GM23338 (cell line): ENCODE measurements at regions not wholly inside any gene's neighbourhood (a gene's known extent, or its start where the extent isn't known, plus 50 kb on each side); places are given as distances from the start of the nearest gene placed in this dataset.
"Not testable (repeated sequence)": the region's sequence is repeated elsewhere in the genome, so short reads cannot be mapped to it uniquely, and the experiment has no call there.

Experiments
- ATAC-seq: fragments of 200-7000 bp; cut with Tn5 transposase; 3 replicates; pipeline ENCODE4 v1.9.1; 2020
- DNase-seq: peaks from one replicate; pipeline ENCODE4 v3.0.0-alpha.2; 2015; ENCODE audit warnings: low spot score
- H2AFZ ChIP-seq: fragments of 200-600 bp; sonication (generic); 2 replicates; pipeline ENCODE4 v1.8.0; 2016; ENCODE audit warnings: antibody characterized with exemption, mild to moderate bottlenecking, moderate library complexity
- H3F3A ChIP-seq: fragments of 200-600 bp; sonication (generic); replicated peaks from 2 replicates; pipeline ENCODE4 v1.8.0; 2017; ENCODE audit warnings: antibody characterized with exemption, mixed run types, low read depth
- H3K27ac ChIP-seq: fragments of 200-600 bp; sonication (generic); 2 replicates; pipeline ENCODE4 v1.6.1; 2016; ENCODE audit warnings: low read depth
- H3K27me3 ChIP-seq: fragments of 200-600 bp; sonication (generic); 2 replicates; pipeline ENCODE4 v1.8.0; 2016; ENCODE audit warnings: mild to moderate bottlenecking, mixed run types, moderate library complexity; ENCODE audit not compliant: insufficient read depth
- H3K36me3 ChIP-seq: fragments of 200-600 bp; sonication (generic); 2 replicates; pipeline ENCODE4 v1.8.0; 2016; ENCODE audit warnings: mild to moderate bottlenecking; ENCODE audit not compliant: insufficient read depth
- H3K4me1 ChIP-seq: fragments of 200-600 bp; sonication (generic); 2 replicates; pipeline ENCODE4 v1.8.0; 2016; ENCODE audit warnings: mild to moderate bottlenecking, moderate library complexity; ENCODE audit not compliant: insufficient read depth
- H3K4me2 ChIP-seq: fragments of 200-600 bp; sonication (generic); 2 replicates; pipeline ENCODE4 v1.7.1; 2017; ENCODE audit warnings: mixed run types
- H3K4me3 ChIP-seq: fragments of 200-600 bp; sonication (generic); 2 replicates; pipeline ENCODE4 v1.6.1; 2016; ENCODE audit warnings: mixed run types
- H3K79me2 ChIP-seq: fragments of 200-600 bp; sonication (generic); replicated peaks from 2 replicates; pipeline ENCODE4 v1.8.0; 2017; ENCODE audit warnings: mild to moderate bottlenecking; ENCODE audit not compliant: insufficient read depth
- H3K9me2 ChIP-seq: fragments of 200-600 bp; sonication (generic); 2 replicates; pipeline ENCODE4 v1.8.0; 2017; ENCODE audit not compliant: insufficient read depth
- H4K20me1 ChIP-seq: fragments of 200-600 bp; sonication (generic); replicated peaks from 2 replicates; pipeline ENCODE4 v1.8.0; 2017; ENCODE audit warnings: mild to moderate bottlenecking; ENCODE audit not compliant: insufficient read depth
- H3K27ac Mint-ChIP-seq: 2 replicates; pipeline ENCODE4 v1.8.0; 2020; ENCODE audit warnings: inconsistent platforms, mild to moderate bottlenecking, moderate library complexity, mixed read lengths
- H3K27me3 Mint-ChIP-seq: 3 replicates; pipeline ENCODE4 v1.8.0; 2022; ENCODE audit warnings: low read depth, mild to moderate bottlenecking, moderate library complexity, mixed read lengths, inconsistent platforms; ENCODE audit not compliant: insufficient read depth, poor library complexity
- H3K36me3 Mint-ChIP-seq: 3 replicates; pipeline ENCODE4 v1.8.0; 2021; ENCODE audit warnings: low read depth, mild to moderate bottlenecking, inconsistent platforms, moderate library complexity, mixed read lengths
- H3K4me1 Mint-ChIP-seq: 3 replicates; pipeline ENCODE4 v1.8.0; 2020; ENCODE audit warnings: mild to moderate bottlenecking, inconsistent platforms, mixed read lengths
- H3K4me3 Mint-ChIP-seq: 3 replicates; pipeline ENCODE4 v1.8.0; 2021; ENCODE audit warnings: moderate library complexity, mild to moderate bottlenecking, inconsistent platforms, mixed read lengths
- H3K9me3 Mint-ChIP-seq: 3 replicates; pipeline ENCODE4 v1.8.0; 2020; ENCODE audit warnings: moderate library complexity, mild to moderate bottlenecking, inconsistent platforms, mixed read lengths
- EZH2 ChIP-seq: fragments of 200-600 bp; sonication (generic); IDR thresholded peaks from one replicate; pipeline ENCODE4 v1.8.0; 2017; ENCODE audit warnings: antibody characterized with exemption, mild to moderate bottlenecking, low read depth; ENCODE audit not compliant: unreplicated experiment
- EZH2phosphoT487 ChIP-seq: fragments of 200-600 bp; sonication (generic); IDR thresholded peaks from one replicate; pipeline ENCODE4 v1.8.1; 2018; ENCODE audit warnings: antibody characterized with exemption; ENCODE audit not compliant: unreplicated experiment
- JUNB ChIP-seq: IDR thresholded peaks from one replicate; pipeline ENCODE4 v1.6.1; 2016; ENCODE audit warnings: antibody characterized with exemption; ENCODE audit not compliant: unreplicated experiment
- NANOG ChIP-seq: IDR thresholded peaks from 2 replicates; pipeline ENCODE4 v1.6.1; 2016; ENCODE audit warnings: antibody characterized with exemption, borderline replicate concordance
- POLR2AphosphoS5 ChIP-seq: IDR thresholded peaks from 2 replicates; pipeline ENCODE4 v1.6.1; 2016; ENCODE audit warnings: antibody characterized with exemption, low read depth
- STAT1 ChIP-seq: IDR thresholded peaks from one replicate; pipeline ENCODE4 v1.6.1; 2016; ENCODE audit warnings: antibody characterized with exemption; ENCODE audit not compliant: unreplicated experiment
- TF ChIP-seq, protein P1 (sequence below): fragments of 250-450 bp; sonication (Bioruptor Pico); IDR thresholded peaks from 2 replicates; pipeline ENCODE4 v1.5.0; 2020; ENCODE audit warnings: mild to moderate bottlenecking, moderate library complexity

DNA sequence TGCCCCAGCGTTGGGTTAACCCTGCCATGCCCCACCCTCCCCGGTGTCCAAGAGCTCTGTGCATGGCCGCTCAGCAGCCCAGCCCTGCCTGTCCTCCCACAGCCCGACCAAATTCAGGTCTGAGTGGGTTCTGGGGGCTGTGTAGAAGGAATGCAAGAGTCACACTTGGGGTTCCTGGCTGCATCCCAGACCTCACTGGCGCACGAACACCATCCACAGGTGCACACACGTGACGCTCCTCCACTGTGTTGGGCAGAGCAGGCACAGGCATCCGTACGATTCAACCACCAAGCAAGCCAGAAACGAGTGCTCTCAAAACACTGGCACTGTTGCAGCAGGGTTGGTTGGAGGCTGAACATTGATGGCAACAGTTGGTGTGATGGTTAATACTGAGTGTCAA is 93.9 kb downstream of the OLFM1 start:
- Mint-ChIP-seq H3K27me3 (peaks cover 13% of the 10 kb centered on the region), H3K27ac (no peak overlapping the region), H3K4me1 (no peaks in the 10 kb centered on the region), H3K9me3 (no peaks in the 10 kb centered on the region), H3K4me3 (no peak overlapping the region), H3K36me3 (no peaks in the 10 kb centered on the region)
- DNase-seq = no peak
- Histone ChIP-seq H3K79me2 (no peaks in the 10 kb centered on the region), H3K27ac (no peak overlapping the region), H3K36me3 (no peaks in the 10 kb centered on the region), H3K9me2 (no peaks in the 10 kb centered on the region), H4K20me1 (no peaks in the 10 kb centered on the region), H3K4me1 (no peaks in the 10 kb centered on the region), H3K4me2 (no peak overlapping the region), H2AFZ (no peak overlapping the region), H3K4me3 (no peak overlapping the region), H3K27me3 (no peaks in the 10 kb centered on the region), H3F3A (no peaks in the 10 kb centered on the region)
- ATAC-seq = no peak
- TF ChIP-seq POLR2AphosphoS5 (no peak), EZH2phosphoT487 (no peak), NANOG (no peak), STAT1 (no peak), EZH2 (no peak), JUNB (no peak)
- TF ChIP-seq, protein P1, sequence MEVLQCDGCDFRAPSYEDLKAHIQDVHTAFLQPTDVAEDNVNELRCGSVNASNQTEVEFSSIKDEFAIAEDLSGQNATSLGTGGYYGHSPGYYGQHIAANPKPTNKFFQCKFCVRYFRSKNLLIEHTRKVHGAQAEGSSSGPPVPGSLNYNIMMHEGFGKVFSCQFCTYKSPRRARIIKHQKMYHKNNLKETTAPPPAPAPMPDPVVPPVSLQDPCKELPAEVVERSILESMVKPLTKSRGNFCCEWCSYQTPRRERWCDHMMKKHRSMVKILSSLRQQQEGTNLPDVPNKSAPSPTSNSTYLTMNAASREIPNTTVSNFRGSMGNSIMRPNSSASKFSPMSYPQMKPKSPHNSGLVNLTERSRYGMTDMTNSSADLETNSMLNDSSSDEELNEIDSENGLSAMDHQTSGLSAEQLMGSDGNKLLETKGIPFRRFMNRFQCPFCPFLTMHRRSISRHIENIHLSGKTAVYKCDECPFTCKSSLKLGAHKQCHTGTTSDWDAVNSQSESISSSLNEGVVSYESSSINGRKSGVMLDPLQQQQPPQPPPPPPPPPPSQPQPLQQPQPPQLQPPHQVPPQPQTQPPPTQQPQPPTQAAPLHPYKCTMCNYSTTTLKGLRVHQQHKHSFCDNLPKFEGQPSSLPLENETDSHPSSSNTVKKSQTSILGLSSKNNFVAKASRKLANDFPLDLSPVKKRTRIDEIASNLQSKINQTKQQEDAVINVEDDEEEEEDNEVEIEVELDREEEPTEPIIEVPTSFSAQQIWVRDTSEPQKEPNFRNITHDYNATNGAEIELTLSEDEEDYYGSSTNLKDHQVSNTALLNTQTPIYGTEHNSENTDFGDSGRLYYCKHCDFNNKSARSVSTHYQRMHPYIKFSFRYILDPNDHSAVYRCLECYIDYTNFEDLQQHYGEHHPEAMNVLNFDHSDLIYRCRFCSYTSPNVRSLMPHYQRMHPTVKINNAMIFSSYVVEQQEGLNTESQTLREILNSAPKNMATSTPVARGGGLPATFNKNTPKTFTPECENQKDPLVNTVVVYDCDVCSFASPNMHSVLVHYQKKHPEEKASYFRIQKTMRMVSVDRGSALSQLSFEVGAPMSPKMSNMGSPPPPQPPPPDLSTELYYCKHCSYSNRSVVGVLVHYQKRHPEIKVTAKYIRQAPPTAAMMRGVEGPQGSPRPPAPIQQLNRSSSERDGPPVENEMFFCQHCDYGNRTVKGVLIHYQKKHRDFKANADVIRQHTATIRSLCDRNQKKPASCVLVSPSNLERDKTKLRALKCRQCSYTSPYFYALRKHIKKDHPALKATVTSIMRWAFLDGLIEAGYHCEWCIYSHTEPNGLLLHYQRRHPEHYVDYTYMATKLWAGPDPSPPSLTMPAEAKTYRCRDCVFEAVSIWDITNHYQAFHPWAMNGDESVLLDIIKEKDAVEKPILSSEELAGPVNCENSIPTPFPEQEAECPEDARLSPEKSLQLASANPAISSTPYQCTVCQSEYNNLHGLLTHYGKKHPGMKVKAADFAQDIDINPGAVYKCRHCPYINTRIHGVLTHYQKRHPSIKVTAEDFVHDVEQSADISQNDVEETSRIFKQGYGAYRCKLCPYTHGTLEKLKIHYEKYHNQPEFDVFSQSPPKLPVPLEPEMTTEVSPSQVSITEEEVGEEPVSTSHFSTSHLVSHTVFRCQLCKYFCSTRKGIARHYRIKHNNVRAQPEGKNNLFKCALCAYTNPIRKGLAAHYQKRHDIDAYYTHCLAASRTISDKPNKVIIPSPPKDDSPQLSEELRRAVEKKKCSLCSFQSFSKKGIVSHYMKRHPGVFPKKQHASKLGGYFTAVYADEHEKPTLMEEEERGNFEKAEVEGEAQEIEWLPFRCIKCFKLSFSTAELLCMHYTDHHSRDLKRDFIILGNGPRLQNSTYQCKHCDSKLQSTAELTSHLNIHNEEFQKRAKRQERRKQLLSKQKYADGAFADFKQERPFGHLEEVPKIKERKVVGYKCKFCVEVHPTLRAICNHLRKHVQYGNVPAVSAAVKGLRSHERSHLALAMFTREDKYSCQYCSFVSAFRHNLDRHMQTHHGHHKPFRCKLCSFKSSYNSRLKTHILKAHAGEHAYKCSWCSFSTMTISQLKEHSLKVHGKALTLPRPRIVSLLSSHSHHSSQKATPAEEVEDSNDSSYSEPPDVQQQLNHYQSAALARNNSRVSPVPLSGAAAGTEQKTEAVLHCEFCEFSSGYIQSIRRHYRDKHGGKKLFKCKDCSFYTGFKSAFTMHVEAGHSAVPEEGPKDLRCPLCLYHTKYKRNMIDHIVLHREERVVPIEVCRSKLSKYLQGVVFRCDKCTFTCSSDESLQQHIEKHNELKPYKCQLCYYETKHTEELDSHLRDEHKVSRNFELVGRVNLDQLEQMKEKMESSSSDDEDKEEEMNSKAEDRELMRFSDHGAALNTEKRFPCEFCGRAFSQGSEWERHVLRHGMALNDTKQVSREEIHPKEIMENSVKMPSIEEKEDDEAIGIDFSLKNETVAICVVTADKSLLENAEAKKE (CRISPR knock-in tag) = no peak

DNA sequence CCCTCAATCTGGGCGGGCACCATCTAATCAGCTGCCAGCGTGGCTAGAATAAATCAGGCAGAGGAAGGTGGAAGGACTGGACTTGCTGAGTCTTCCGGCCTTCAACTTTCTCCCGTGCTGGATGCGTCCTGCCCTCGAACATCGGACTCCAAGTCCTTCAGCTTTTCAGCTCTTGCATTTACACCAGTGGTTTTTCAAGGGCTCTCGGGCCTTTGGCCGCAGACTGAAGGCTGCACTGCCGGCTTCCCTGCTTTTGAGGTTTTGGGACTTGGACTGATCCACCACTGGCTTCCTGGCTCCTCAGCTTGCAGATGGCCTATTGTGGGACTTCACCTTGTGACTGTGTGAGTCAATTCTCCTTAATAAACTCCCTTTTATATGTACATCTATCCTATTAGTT is 94.4 kb downstream of the OLFM1 start:
- H3F3A ChIP-seq, H3K4me2 ChIP-seq, H3K79me2 ChIP-seq, H3K36me3 Mint-ChIP-seq, H3K4me1 Mint-ChIP-seq, H3K27me3 ChIP-seq, ATAC-seq, H3K36me3 ChIP-seq, H4K20me1 ChIP-seq, H3K9me3 Mint-ChIP-seq, H3K9me2 ChIP-seq, DNase-seq, H3K4me3 ChIP-seq, H3K4me3 Mint-ChIP-seq, H3K27ac Mint-ChIP-seq, H2AFZ ChIP-seq, H3K4me1 ChIP-seq, H3K27ac ChIP-seq: not testable (repeated sequence)
- H3K27me3 Mint-ChIP-seq = peaks cover 13% of the 10 kb centered on the region
